Ascending aorta (tissue), 2 donors: ENCODE measurements at regions not wholly inside any gene's neighbourhood (a gene's known extent, or its start where the extent isn't known, plus 50 kb on each side); places are given as distances from the start of the nearest gene placed in this dataset.
A peak's percentile ranks its signal among the peaks of the same experiment; 100 is the strongest.

Source experiments
- DNase-seq, 2 donors: peaks; one replicate each; pipeline ENCODE4 v3.0.0-alpha.2; 2019; ENCODE audit warnings: low spot score in 2 of 2
- H3K27ac ChIP-seq, 2 donors: fragments of 200-600 bp; sonication (generic); one replicate each; pipeline ENCODE4 v1.5.1; 2016 to 2017; ENCODE audit warnings: mild to moderate bottlenecking in 1 of 2
- H3K27me3 ChIP-seq: fragments of 200-600 bp; sonication (generic); one replicate; pipeline ENCODE4 v1.5.1; 2017
- H3K36me3 ChIP-seq, 2 donors: fragments of 200-600 bp; sonication (generic); one replicate each; pipeline ENCODE4 v1.5.1; 2016
- H3K4me1 ChIP-seq, 2 donors: fragments of 200-600 bp; sonication (generic); one replicate each; pipeline ENCODE4 v1.5.1; 2016 to 2017; ENCODE audit warnings: mild to moderate bottlenecking in 1 of 2
- H3K4me3 ChIP-seq, 2 donors: fragments of 200-600 bp; sonication (generic); one replicate each; pipeline ENCODE4 v1.5.1; 2016 to 2017; ENCODE audit warnings: mild to moderate bottlenecking in 1 of 2
- H3K9me3 ChIP-seq, 2 donors: fragments of 200-600 bp; sonication (generic); one replicate each; pipeline ENCODE4 v1.5.1; 2016
- intact Hi-C: fragments of 100-400 bp; cut with DNase I; formaldehyde crosslinking; loops from one replicate; pipeline ENCODE4 v1.15.1; 2023
- TF ChIP-seq, protein P1 (sequence below), 3 experiments: fragments of 200-600 bp in 2 of 3; fragments of 450-650 bp in 1 of 3; sonication (generic) in 2 of 3; IDR thresholded peaks; one replicate each; pipeline ENCODE4 v1.5.1; 2016 to 2019; ENCODE audit warnings: antibody characterized with exemption in 3 of 3, mild to moderate bottlenecking in 1 of 3, moderate library complexity in 1 of 3

DNA sequence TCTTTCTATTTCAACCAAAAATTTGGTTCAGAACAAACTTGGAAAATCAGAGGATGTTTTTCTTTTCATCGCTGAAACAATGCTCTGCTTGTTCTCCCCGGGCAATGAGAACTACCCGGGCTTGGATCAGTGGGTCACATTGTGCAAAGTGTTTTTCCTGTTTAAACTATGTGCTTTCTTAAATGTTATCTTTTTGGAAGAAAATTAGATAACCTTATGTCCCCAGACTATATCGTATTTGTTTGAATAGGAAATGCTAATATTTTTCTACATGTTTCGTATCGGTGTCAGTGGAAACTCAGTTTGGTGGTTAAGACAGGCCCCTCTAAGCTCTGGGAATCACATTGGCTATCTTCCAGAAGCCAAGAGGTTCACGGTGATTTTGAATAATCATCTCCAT is 319.5 kb upstream of the NFE2L3 start:
- no peak for DNase-seq
- H3K4me3 ChIP-seq, result no peak overlapping the region
- H3K27me3 ChIP-seq, result no peaks in the 10 kb centered on the region
- no peaks in the 10 kb centered on the region for H3K36me3 ChIP-seq
- peaks cover 0 to 6% of the 10 kb centered on the region in 2 donors for H3K4me1 ChIP-seq
- H3K9me3 ChIP-seq, result no peaks in the 10 kb centered on the region
- intact Hi-C loops, result no loop called here
- TF ChIP-seq, protein P1, sequence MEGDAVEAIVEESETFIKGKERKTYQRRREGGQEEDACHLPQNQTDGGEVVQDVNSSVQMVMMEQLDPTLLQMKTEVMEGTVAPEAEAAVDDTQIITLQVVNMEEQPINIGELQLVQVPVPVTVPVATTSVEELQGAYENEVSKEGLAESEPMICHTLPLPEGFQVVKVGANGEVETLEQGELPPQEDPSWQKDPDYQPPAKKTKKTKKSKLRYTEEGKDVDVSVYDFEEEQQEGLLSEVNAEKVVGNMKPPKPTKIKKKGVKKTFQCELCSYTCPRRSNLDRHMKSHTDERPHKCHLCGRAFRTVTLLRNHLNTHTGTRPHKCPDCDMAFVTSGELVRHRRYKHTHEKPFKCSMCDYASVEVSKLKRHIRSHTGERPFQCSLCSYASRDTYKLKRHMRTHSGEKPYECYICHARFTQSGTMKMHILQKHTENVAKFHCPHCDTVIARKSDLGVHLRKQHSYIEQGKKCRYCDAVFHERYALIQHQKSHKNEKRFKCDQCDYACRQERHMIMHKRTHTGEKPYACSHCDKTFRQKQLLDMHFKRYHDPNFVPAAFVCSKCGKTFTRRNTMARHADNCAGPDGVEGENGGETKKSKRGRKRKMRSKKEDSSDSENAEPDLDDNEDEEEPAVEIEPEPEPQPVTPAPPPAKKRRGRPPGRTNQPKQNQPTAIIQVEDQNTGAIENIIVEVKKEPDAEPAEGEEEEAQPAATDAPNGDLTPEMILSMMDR (IDR thresholded peaks at IDR 0.05), result no peak
- H3K27ac ChIP-seq, result peak overlapping the region; percentile 50 to 53

DNA sequence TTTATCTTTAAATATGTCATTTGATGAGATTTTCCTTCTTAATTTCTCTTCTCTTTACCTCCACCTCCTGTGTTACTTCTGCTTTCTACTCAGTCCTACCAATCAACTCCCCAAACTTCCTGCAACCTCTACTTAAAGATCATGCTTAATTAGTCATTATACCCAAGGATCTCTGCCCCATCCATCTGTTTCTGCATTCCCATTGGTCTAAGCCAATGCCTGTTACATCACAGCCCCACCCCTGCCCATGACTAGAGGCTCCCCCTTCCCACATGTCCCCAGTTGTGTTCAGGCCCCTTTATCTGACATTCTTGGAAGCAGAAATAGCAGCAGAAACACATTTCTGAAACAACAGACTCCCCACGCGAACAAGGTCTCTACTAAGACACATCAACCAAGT is 319.1 kb upstream of the NFE2L3 start:
- no peaks in the 10 kb centered on the region for H3K27me3 ChIP-seq
- TF ChIP-seq, protein P1 (IDR thresholded peaks at IDR 0.05), result no peak
- no peaks in the 10 kb centered on the region for H3K9me3 ChIP-seq
- peak overlapping the region; percentile 50 to 53 for H3K27ac ChIP-seq
- no peak overlapping the region for H3K4me3 ChIP-seq
- no peaks in the 10 kb centered on the region for H3K36me3 ChIP-seq
- DNase-seq, result no peak
- intact Hi-C loops, result no loop called here
- peaks cover 0 to 6% of the 10 kb centered on the region in 2 donors for H3K4me1 ChIP-seq

DNA sequence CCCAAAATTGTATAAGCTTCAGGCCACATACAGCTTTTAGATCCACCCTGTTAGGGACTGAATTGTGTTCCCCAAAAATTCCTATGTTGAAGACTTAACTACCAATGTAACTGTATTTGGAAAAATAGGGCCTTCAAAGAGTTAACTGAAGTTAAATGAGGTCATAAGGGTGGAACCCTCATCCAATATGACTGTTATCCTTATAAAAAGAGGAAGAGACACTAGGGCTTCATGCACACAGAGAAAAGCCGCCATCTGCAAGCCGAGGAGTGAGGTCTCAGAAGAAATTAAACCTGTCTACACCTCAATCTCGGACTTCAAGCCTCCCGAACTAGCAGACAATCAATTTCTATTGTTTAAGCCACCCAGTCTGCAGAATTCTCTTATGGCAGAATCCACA is 317.9 kb upstream of the NFE2L3 start:
- no peak for DNase-seq
- intact Hi-C loops, result no loop called here
- no peaks in the 10 kb centered on the region for H3K27me3 ChIP-seq
- H3K9me3 ChIP-seq, result no peaks in the 10 kb centered on the region
- peaks cover 0 to 6% of the 10 kb centered on the region in 2 donors for H3K4me1 ChIP-seq
- H3K27ac ChIP-seq, result no peak overlapping the region
- H3K4me3 ChIP-seq, result no peak overlapping the region
- TF ChIP-seq, protein P1 (IDR thresholded peaks at IDR 0.05), result no peak
- no peaks in the 10 kb centered on the region for H3K36me3 ChIP-seq

DNA sequence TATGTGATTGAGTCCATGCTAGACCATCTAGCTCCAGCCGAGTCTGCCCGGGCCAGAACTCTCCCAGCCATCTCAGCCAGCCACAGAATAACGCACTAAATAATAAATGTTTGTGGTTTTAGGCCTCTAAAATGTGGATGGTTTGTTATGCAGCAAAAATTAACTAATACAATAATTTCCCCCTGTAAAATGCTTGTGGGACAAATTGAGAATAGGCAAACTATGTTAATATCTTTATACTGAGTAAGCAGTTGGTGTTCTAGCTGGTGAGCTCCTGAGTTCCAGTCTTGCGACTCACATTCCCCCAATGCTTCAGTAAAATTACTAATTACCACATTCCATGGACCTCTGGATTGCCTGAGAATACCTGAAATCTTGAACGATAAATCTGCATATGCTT is 316.8 kb upstream of the NFE2L3 start:
- no peaks in the 10 kb centered on the region for H3K27me3 ChIP-seq
- H3K4me3 ChIP-seq, result no peak overlapping the region
- TF ChIP-seq, protein P1 (IDR thresholded peaks at IDR 0.05), result no peak
- H3K27ac ChIP-seq, result no peak overlapping the region
- H3K9me3 ChIP-seq, result no peaks in the 10 kb centered on the region
- H3K36me3 ChIP-seq, result no peaks in the 10 kb centered on the region
- peaks cover 0 to 14% of the 10 kb centered on the region in 2 donors for H3K4me1 ChIP-seq
- intact Hi-C loops, result no loop called here
- no peak for DNase-seq

DNA sequence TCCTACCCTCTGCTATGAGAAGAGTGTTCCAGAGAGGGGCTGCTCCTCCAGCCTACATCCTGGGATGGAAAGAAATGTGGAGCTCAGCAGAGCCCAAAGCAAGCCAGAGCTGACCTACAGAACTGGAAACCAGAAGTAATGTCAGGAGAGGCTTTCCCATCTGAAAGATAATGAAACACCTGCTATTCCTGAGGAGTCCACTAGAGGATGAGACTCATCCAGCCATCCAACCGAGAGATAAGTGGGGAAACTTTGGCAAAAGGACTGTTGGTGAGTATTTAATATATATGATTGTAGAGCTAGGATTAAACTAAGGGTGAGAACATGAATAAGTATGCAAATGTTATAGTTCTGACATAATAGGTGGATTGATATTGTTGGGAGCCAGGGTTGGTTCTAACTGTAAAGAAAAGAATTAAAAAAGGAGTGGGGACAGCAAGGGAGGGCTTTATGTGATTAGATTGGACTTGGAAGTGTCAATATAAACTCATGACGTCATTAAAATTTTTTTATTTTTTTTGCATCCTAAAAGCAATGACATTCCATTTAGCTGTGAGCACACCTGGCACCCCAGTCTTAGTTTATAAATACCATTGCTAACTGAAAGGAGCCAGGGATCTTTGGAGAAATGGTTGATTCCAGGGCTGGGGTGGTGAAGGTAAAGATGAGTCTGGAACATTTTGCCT is 312.8 kb upstream of the NFE2L3 start:
- Histone ChIP-seq H3K36me3 (no peaks in the 10 kb centered on the region), H3K27ac (peak overlapping the region; percentile 42 to 71), H3K9me3 (no peaks in the 10 kb centered on the region), H3K4me3 (no peak overlapping the region), H3K4me1 (peaks cover 11 to 42% of the 10 kb centered on the region in 2 donors), H3K27me3 (no peaks in the 10 kb centered on the region)
- intact Hi-C loops, result no loop called here
- no peak for DNase-seq
- TF ChIP-seq, protein P1 (IDR thresholded peaks at IDR 0.05), result peak in 1 of 3 experiments; percentile 11
